ENCODE measurements at regions not wholly inside any gene's neighbourhood (a gene's known extent, or its start where the extent isn't known, plus 50 kb on each side); places are given as distances from the start of the nearest gene placed in this dataset.

DNA sequence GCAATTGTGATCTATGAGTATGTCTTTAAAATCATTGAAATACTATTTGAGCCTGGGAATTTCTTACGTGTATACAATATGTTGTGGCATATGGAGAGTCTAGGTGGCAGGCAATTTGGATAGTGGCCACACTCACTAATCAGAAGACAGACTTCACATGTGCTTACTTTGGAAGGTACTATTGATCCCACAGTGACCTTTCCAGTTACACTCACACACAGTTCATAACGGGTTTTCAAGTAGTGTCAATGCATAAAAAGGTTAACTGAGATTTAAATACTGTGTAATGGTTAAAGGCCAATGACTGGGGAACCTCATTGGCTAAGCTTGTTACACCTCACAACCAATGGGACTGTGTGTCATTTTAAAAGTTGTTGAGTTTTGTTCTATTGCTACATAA lies 783.2 kb downstream of the RPA4 start:
- Histone ChIP-seq H3K27ac (no peak overlapping the region), H3K36me3 (no peaks in the 10 kb centered on the region), H3K4me1 (no peaks in the 10 kb centered on the region), H3K4me3 (no peak overlapping the region), H3K27me3 (no peaks in the 10 kb centered on the region), H3K9me3 (no peaks in the 10 kb centered on the region)
- WGBS, 5 donors, result 22 to 56% (median 51%) methylated on average over 2 of the region's 2 CpGs
- intact Hi-C loops (cut with DNase I; ENCODE audit: low total_unique reads), result no loop called here
- no peak for TF ChIP-seq POLR2A (IDR thresholded peaks at IDR 0.05)
- TF ChIP-seq, protein P1, sequence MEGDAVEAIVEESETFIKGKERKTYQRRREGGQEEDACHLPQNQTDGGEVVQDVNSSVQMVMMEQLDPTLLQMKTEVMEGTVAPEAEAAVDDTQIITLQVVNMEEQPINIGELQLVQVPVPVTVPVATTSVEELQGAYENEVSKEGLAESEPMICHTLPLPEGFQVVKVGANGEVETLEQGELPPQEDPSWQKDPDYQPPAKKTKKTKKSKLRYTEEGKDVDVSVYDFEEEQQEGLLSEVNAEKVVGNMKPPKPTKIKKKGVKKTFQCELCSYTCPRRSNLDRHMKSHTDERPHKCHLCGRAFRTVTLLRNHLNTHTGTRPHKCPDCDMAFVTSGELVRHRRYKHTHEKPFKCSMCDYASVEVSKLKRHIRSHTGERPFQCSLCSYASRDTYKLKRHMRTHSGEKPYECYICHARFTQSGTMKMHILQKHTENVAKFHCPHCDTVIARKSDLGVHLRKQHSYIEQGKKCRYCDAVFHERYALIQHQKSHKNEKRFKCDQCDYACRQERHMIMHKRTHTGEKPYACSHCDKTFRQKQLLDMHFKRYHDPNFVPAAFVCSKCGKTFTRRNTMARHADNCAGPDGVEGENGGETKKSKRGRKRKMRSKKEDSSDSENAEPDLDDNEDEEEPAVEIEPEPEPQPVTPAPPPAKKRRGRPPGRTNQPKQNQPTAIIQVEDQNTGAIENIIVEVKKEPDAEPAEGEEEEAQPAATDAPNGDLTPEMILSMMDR (IDR thresholded peaks at IDR 0.05), result no peak
- TF ChIP-seq POLR2AphosphoS5 (IDR thresholded peaks at IDR 0.05), result no peak
- no peak for TF ChIP-seq EP300 (IDR thresholded peaks at IDR 0.05)
- no peak for DNase-seq

DNA sequence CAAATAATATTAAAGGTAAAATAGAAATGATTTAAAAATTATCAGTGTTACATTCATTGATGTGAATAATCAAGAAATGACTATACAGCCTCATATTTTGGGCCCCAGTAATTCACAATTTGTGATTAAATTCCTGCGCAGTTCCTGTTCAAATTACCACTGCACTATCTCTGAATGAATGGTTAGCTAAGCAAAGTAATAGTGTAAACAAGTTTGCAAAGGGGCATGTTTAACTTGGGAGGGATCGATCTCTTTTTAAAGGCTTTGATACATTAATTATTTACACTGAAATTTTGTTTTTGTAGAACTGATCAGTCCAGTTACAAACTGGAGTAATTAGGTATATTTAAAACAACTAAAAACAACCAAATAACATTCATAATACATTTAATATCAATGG lies 784.4 kb downstream of the RPA4 start:
- no peak for TF ChIP-seq EP300 (IDR thresholded peaks at IDR 0.05)
- no peak for TF ChIP-seq POLR2AphosphoS5 (IDR thresholded peaks at IDR 0.05)
- TF ChIP-seq, protein P1 (IDR thresholded peaks at IDR 0.05), result no peak
- TF ChIP-seq POLR2A (IDR thresholded peaks at IDR 0.05), result no peak
- DNase-seq, result no peak
- intact Hi-C loops (cut with DNase I; ENCODE audit: low total_unique reads), result no loop called here
- Histone ChIP-seq H3K4me1 (no peaks in the 10 kb centered on the region), H3K27ac (no peak overlapping the region), H3K27me3 (no peaks in the 10 kb centered on the region), H3K9me3 (no peaks in the 10 kb centered on the region), H3K4me3 (no peak overlapping the region), H3K36me3 (no peaks in the 10 kb centered on the region)
- 27 to 82% (median 44%) methylated on average over 2 of the region's 2 CpGs for WGBS, 5 donors

DNA sequence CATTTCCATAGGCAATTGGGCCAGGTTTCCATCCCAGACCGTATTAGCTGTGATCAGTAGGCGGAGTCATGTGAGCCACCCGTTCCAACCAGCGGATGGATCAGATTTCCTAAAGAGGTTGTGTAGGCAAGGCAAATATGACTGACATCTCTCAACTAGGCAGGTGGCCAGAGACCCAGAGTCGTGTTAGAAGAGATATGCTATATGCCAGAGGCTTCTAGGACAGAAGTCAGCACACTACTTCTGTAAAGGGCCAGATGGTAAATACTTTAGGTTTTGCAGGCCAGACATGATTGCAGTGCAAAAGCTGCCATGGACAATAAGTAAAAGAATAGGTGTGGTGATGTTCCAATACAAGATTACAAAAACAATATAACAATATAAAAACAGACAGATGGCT lies 788.4 kb downstream of the RPA4 start:
- intact Hi-C loops (cut with DNase I; ENCODE audit: low total_unique reads), result no loop called here
- H3K4me1 ChIP-seq, result no peaks in the 10 kb centered on the region
- no peak for TF ChIP-seq EP300 (IDR thresholded peaks at IDR 0.05)
- TF ChIP-seq, protein P1 (IDR thresholded peaks at IDR 0.05), result no peak
- TF ChIP-seq POLR2AphosphoS5 (IDR thresholded peaks at IDR 0.05), result no peak
- TF ChIP-seq POLR2A (IDR thresholded peaks at IDR 0.05), result no peak
- no peak overlapping the region for H3K27ac ChIP-seq
- no peaks in the 10 kb centered on the region for H3K36me3 ChIP-seq
- DNase-seq, result no peak
- H3K4me3 ChIP-seq, result no peak overlapping the region
- no peaks in the 10 kb centered on the region for H3K27me3 ChIP-seq
- no peaks in the 10 kb centered on the region for H3K9me3 ChIP-seq
- WGBS, 5 donors, result 57 to 77% (median 69%) methylated on average over 5 of the region's 5 CpGs

DNA sequence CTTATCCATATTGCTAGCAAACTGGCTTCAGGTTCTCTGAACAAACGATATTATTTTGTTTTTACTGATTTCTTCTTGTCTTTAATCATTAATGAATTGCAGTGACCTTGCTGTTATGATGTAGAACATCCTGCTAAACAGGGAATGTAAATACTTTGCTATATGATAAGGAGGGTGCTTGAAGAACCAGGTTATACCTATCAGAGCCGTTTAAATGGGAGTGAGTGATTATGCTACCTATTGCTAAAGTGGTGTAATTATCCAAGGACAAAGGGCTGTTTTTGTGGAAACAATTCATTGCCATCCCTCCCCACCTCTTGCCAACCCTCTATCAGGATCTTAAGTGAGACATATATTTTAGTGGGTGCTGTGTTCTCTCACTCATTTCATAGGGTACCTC lies 788.9 kb downstream of the RPA4 start:
- 42 to 64% (median 49%) methylated on average over 2 of the region's 2 CpGs for WGBS, 5 donors
- no peak for DNase-seq
- TF ChIP-seq, protein P1 (IDR thresholded peaks at IDR 0.05), result no peak
- TF ChIP-seq POLR2AphosphoS5 (IDR thresholded peaks at IDR 0.05) (no peak), POLR2A (IDR thresholded peaks at IDR 0.05) (no peak), EP300 (IDR thresholded peaks at IDR 0.05) (no peak)

More for the DNA sequence above, 788.9 kb downstream of the RPA4 start:
- H3K27ac ChIP-seq, result no peak overlapping the region
- H3K27me3 ChIP-seq, result no peaks in the 10 kb centered on the region
- H3K9me3 ChIP-seq, result no peaks in the 10 kb centered on the region
- H3K4me1 ChIP-seq, result no peaks in the 10 kb centered on the region
- H3K4me3 ChIP-seq, result no peak overlapping the region
- H3K36me3 ChIP-seq, result no peaks in the 10 kb centered on the region
- intact Hi-C loops (cut with DNase I; ENCODE audit: low total_unique reads), result no loop called here
